ENCODE measurements at regions not wholly inside any gene's neighbourhood (a gene's known extent, or its start where the extent isn't known, plus 50 kb on each side); places are given as distances from the start of the nearest gene placed in this dataset.
"Not testable (repeated sequence)": the region's sequence is repeated elsewhere in the genome, so short reads cannot be mapped to it uniquely, and the experiment has no call there.

- DNase-seq, result no peak
These were observed 565.4 kb downstream of the GRXCR1 start for GRCh38 chr4:43457866-43458265.

GRCh38 chr4:43458293-43458692 lies 565.8 kb downstream of the GRXCR1 start:
- no peak for DNase-seq

GRCh38 chr4:43471950-43472349 lies 579.4 kb downstream of the GRXCR1 start:
- no peak for DNase-seq

- no peak for DNase-seq
These were observed 589.0 kb downstream of the GRXCR1 start for GRCh38 chr4:43481526-43481925.

GRCh38 chr4:43485196-43485595 lies 592.7 kb downstream of the GRXCR1 start:
- DNase-seq, result no peak

- no peak for DNase-seq
These were observed 603.7 kb downstream of the GRXCR1 start for GRCh38 chr4:43496188-43496587.

GRCh38 chr4:43496602-43497001 lies 604.1 kb downstream of the GRXCR1 start:
- no peak for DNase-seq

- DNase-seq, result not testable (repeated sequence)
These were observed 613.3 kb downstream of the GRXCR1 start for GRCh38 chr4:43505823-43506222.

- DNase-seq, result no peak
These were observed 619.7 kb downstream of the GRXCR1 start for GRCh38 chr4:43512253-43512652.

GRCh38 chr4:43525646-43526045 lies 633.1 kb downstream of the GRXCR1 start:
- DNase-seq, result no peak

GRCh38 chr4:43547561-43547960 lies 655.0 kb downstream of the GRXCR1 start:
- DNase-seq, result no peak

GRCh38 chr4:43550981-43551627 lies 658.6 kb downstream of the GRXCR1 start:
- no peak for DNase-seq

GRCh38 chr4:43556262-43556661 lies 663.7 kb downstream of the GRXCR1 start:
- DNase-seq, result no peak

GRCh38 chr4:43560047-43560446 lies 667.5 kb downstream of the GRXCR1 start:
- no peak for DNase-seq

GRCh38 chr4:43564107-43564506 lies 671.6 kb downstream of the GRXCR1 start:
- no peak for DNase-seq

GRCh38 chr4:43564591-43564990 lies 672.1 kb downstream of the GRXCR1 start:
- no peak for DNase-seq

GRCh38 chr4:43567644-43568043 lies 675.1 kb downstream of the GRXCR1 start:
- DNase-seq, result no peak

- DNase-seq, result no peak
These were observed 694.3 kb downstream of the GRXCR1 start for GRCh38 chr4:43586813-43587212.

GRCh38 chr4:43587758-43588157 lies 695.2 kb downstream of the GRXCR1 start:
- DNase-seq, result no peak

- no peak for DNase-seq
These were observed 714.9 kb downstream of the GRXCR1 start for GRCh38 chr4:43607400-43607799.

- no peak for DNase-seq
These were observed 715.4 kb downstream of the GRXCR1 start for GRCh38 chr4:43607827-43608461.

GRCh38 chr4:43619219-43619618 lies 726.7 kb downstream of the GRXCR1 start:
- no peak for DNase-seq

- DNase-seq, result not testable (repeated sequence)
These were observed 745.4 kb downstream of the GRXCR1 start for GRCh38 chr4:43637893-43638292.

GRCh38 chr4:43651991-43652390 lies 759.5 kb downstream of the GRXCR1 start:
- no peak for DNase-seq

GRCh38 chr4:43659547-43659946 lies 767.0 kb downstream of the GRXCR1 start:
- DNase-seq, result not testable (repeated sequence)

Measured in stimulated activated CD4-positive, alpha-beta T cell treated with anti-CD3 and anti-CD28 coated beads, Interleukin-2, amount 100 ng/mL, for 24 hours (primary cell).